Gastrocnemius medialis (tissue), 4 donors: ENCODE measurements at regions not wholly inside any gene's neighbourhood (a gene's known extent, or its start where the extent isn't known, plus 50 kb on each side); places are given as distances from the start of the nearest gene placed in this dataset.

ENCODE experiments used
- POLR2A ChIP-seq, 2 donors: fragments of 450-650 bp; IDR thresholded peaks; one replicate each; pipeline ENCODE4 v1.6.1; 2017; ENCODE audit warnings: antibody characterized with exemption in 2 of 2, mild to moderate bottlenecking in 2 of 2, moderate library complexity in 2 of 2
- TF ChIP-seq, protein P1 (sequence below), 5 experiments: fragments of 450-650 bp in 3 of 5; fragments of 200-600 bp in 2 of 5; sonication (generic) in 2 of 5; IDR thresholded peaks in 4 of 5; conservative IDR thresholded peaks in 1 of 5; 1 replicate in 4 of 5; 2 replicates in 1 of 5; pipeline ENCODE4 v1.5.1; 2016 to 2019; ENCODE audit warnings: antibody characterized with exemption in 5 of 5, mild to moderate bottlenecking in 3 of 5, moderate library complexity in 3 of 5

DNA sequence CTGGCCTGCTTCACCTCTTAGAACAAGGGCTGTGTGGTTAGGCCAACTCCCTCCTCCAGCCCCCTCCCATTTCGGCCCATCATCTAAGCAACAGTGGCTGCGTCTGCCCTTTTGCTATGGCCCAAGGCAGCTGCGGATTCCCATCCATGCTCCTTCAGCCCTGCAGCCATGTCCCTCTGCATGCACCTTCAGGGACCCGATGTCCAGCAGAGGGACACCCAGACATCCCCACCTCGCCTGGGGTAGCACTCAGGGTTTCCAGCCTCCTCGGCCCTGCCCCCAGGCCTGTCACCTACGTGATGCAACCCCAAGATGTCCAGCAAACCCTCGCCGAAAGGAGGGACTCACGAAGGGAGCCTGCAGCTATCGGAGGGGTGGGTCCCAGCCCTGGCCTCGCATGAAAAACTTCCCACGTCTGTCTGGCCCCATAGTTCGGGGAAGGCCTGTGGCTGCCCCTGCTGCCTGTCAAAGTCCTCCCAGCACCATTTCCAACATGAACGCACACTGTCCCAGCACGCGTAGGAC lies 194.4 kb downstream of the CTTN start:
- TF ChIP-seq, protein P1, sequence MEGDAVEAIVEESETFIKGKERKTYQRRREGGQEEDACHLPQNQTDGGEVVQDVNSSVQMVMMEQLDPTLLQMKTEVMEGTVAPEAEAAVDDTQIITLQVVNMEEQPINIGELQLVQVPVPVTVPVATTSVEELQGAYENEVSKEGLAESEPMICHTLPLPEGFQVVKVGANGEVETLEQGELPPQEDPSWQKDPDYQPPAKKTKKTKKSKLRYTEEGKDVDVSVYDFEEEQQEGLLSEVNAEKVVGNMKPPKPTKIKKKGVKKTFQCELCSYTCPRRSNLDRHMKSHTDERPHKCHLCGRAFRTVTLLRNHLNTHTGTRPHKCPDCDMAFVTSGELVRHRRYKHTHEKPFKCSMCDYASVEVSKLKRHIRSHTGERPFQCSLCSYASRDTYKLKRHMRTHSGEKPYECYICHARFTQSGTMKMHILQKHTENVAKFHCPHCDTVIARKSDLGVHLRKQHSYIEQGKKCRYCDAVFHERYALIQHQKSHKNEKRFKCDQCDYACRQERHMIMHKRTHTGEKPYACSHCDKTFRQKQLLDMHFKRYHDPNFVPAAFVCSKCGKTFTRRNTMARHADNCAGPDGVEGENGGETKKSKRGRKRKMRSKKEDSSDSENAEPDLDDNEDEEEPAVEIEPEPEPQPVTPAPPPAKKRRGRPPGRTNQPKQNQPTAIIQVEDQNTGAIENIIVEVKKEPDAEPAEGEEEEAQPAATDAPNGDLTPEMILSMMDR (IDR thresholded peaks at IDR 0.05 in 4 of 5, conservative IDR thresholded peaks at IDR 0.05 in 1 of 5) = no peak
- no peak for TF ChIP-seq POLR2A (IDR thresholded peaks at IDR 0.05)
